PC-3 (cell line): ENCODE measurements at regions not wholly inside any gene's neighbourhood (a gene's known extent, or its start where the extent isn't known, plus 50 kb on each side); places are given as distances from the start of the nearest gene placed in this dataset.

Experiments used
- ATAC-seq: fragments of 200-7000 bp; cut with Tn5 transposase; 2 replicates; pipeline ENCODE4 v1.9.1; 2020; ENCODE audit warnings: mild to moderate bottlenecking, moderate library complexity
- BruUV-seq: library from RNA; stranded (reverse); fragments of 400-500 nt; replicated peaks from 2 replicates; lab custom pipeline; 2021; lab: Mats Ljungman, UMichigan
- CTCF ChIA-PET: fragments of 300-600 bp; sonication (Branson Sonifier 250); formaldehyde crosslinking; loops from one replicate; lab custom pipeline; 2022; ENCODE audit warnings: antibody characterized with exemption; lab: Charles Lee
- POLR2A ChIA-PET: fragments of 300-600 bp; sonication (Branson Sonifier 250); formaldehyde crosslinking; loops from one replicate; lab custom pipeline; 2022; ENCODE audit warnings: antibody characterized with exemption; ENCODE audit not compliant: unreplicated experiment; lab: Charles Lee
- DNase-seq: peaks from one replicate; pipeline ENCODE4 v3.0.0-alpha.2; 2015
- H2AFZ ChIP-seq: fragments of 300-600 bp; sonication (generic); 2 replicates; pipeline ENCODE4 v1.6.0; 2016; ENCODE audit warnings: antibody characterized with exemption, low read length
- H3F3A ChIP-seq: fragments of 300-600 bp; sonication (generic); one replicate; pipeline ENCODE4 v1.6.0; 2017; ENCODE audit warnings: antibody characterized with exemption, low read length, control low read depth, mild to moderate bottlenecking; ENCODE audit not compliant: unreplicated experiment
- H3K27ac ChIP-seq: fragments of 300-600 bp; sonication (generic); 2 replicates; pipeline ENCODE4 v1.5.1; 2016; ENCODE audit warnings: mild to moderate bottlenecking, low read length
- H3K27me3 ChIP-seq: fragments of 300-600 bp; sonication (generic); 2 replicates; pipeline ENCODE4 v1.6.1; 2016; ENCODE audit warnings: low read length, mixed read lengths
- H3K36me3 ChIP-seq: fragments of 300-600 bp; sonication (generic); 2 replicates; pipeline ENCODE4 v1.6.1; 2016; ENCODE audit warnings: low read depth, mixed run types, low read length, mixed read lengths
- H3K4me1 ChIP-seq: fragments of 300-600 bp; sonication (generic); 2 replicates; pipeline ENCODE4 v1.5.1; 2016; ENCODE audit warnings: low read length; ENCODE audit not compliant: insufficient read depth
- H3K4me2 ChIP-seq: fragments of 300-600 bp; sonication (generic); 2 replicates; pipeline ENCODE4 v1.6.0; 2016; ENCODE audit warnings: low read length
- H3K4me3 ChIP-seq: fragments of 300-600 bp; sonication (generic); 2 replicates; pipeline ENCODE4 v1.5.1; 2016; ENCODE audit warnings: mild to moderate bottlenecking, low read length, mixed read lengths
- H3K79me2 ChIP-seq: fragments of 300-600 bp; sonication (generic); 2 replicates; pipeline ENCODE4 v1.6.1; 2017; ENCODE audit warnings: low read length, mixed read lengths
- H3K9ac ChIP-seq: fragments of 300-600 bp; sonication (generic); 2 replicates; pipeline ENCODE4 v1.6.0; 2016; ENCODE audit warnings: mild to moderate bottlenecking, low read length
- H3K9me2 ChIP-seq: fragments of 300-600 bp; sonication (generic); replicated peaks from 2 replicates; pipeline ENCODE4 v1.6.1; 2016; ENCODE audit warnings: mixed run types, low read length, mixed read lengths
- H3K9me3 ChIP-seq: fragments of 300-600 bp; sonication (generic); 2 replicates; pipeline ENCODE4 v1.6.1; 2016; ENCODE audit warnings: low read length, mixed read lengths
- H4K20me1 ChIP-seq: fragments of 300-600 bp; sonication (generic); 2 replicates; pipeline ENCODE4 v1.6.1; 2016; ENCODE audit warnings: low read length, mixed read lengths
- CTCF ChIP-seq: fragments of 300-600 bp; sonication (generic); conservative IDR thresholded peaks from 2 replicates; pipeline ENCODE4 v1.5.1; 2017; ENCODE audit warnings: antibody characterized with exemption, low read depth, mild to moderate bottlenecking, low read length
- EZH2 ChIP-seq: fragments of 300-600 bp; sonication (generic); IDR thresholded peaks from one replicate; pipeline ENCODE4 v1.6.1; 2017; ENCODE audit warnings: antibody characterized with exemption, mild to moderate bottlenecking, low read length; ENCODE audit not compliant: unreplicated experiment
- EZH2phosphoT487 ChIP-seq: fragments of 300-600 bp; sonication (generic); IDR thresholded peaks from 2 replicates; pipeline ENCODE4 v1.6.1; 2018; ENCODE audit warnings: mild to moderate bottlenecking, antibody characterized with exemption, low read length, borderline replicate concordance
- intact Hi-C: fragments of 100-400 bp; cut with micrococcal nuclease; formaldehyde crosslinking; loops from 2 replicates; pipeline ENCODE4 v1.9.0; 2023

DNA sequence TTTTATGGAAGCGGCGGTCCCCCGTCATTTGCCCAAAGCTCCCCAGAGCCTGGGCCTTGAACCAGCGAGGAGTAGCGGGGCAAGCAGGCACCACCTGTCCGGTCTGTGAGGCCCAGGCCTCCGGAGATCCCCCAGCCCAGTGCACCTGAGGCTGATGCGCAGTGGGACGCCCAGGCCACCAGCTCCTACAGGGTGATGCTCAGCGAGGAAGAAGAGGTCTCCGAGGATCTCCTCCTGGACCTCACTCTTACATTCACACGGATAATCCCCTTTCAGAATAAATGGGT is 220.2 kb downstream of the NDUFA10 start:
- ChIA-PET CTCF (no interaction called here), POLR2A (no interaction called here)
- Histone ChIP-seq H3F3A (no peaks in the 10 kb centered on the region), H3K27me3 (peaks cover 68% of the 10 kb centered on the region), H3K4me2 (no peak overlapping the region), H4K20me1 (no peaks in the 10 kb centered on the region), H3K4me3 (no peak overlapping the region), H3K36me3 (no peaks in the 10 kb centered on the region), H3K4me1 (no peaks in the 10 kb centered on the region), H3K27ac (no peak overlapping the region), H3K9me2 (no peaks in the 10 kb centered on the region), H3K9me3 (no peaks in the 10 kb centered on the region), H3K79me2 (no peaks in the 10 kb centered on the region), H3K9ac (no peak overlapping the region), H2AFZ (no peak overlapping the region)
- no peak for TF ChIP-seq CTCF
- TF ChIP-seq EZH2 = no peak
- no peak for TF ChIP-seq EZH2phosphoT487
- DNase-seq = no peak
- no TSS peak for BruUV-seq
- intact Hi-C loops = no loop called here
- no peak for ATAC-seq

DNA sequence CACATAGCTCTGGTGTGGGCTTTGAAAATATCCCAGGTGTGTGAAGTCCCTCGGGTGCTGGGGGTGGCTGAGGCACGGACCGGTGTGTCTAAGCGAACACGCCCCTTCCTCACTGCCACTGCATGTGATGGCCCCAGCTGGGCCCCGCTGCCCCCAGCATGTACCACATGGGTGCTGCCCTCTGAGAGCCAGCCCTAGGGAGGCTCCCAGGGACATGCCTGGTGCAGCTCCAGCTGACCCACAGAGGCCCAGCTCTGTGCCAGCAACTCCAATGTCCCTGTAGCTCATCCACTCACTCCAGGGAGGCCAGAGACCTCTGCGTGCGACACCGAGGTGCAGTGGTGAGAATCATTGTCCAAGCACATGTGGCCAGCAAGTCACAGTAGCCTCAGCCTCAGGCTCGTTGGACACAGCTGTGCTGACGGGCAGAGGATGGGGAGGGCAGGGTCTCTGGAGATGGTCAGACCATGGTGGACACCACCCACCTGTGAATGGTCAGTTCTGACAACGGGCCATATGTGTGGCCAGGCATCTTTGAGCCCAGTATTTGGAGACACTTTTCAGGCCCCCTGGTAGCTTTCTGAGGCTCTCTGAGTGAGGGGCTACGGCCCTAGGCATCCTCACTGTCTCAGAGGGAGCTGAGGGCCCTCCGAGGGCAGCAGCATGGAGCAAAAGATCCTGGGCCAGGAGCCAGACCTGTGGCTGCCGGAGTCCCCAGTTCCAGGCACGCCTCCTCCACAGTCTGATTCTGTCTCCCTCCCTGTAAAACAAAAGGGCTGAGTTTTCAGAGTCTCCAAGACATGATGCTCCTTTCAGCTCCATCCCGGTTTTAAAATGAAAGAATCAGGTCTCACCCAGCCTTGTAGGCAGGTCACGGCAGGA is 220.7 kb downstream of the NDUFA10 start:
- DNase-seq (no peak), ATAC-seq (no peak)
- BruUV-seq = no TSS peak
- Histone ChIP-seq H3K4me3 (no peak overlapping the region), H3K79me2 (no peaks in the 10 kb centered on the region), H3K4me1 (no peaks in the 10 kb centered on the region), H4K20me1 (no peaks in the 10 kb centered on the region), H2AFZ (no peak overlapping the region), H3K27me3 (peaks cover 68% of the 10 kb centered on the region), H3K27ac (no peak overlapping the region), H3F3A (no peaks in the 10 kb centered on the region), H3K9me2 (no peaks in the 10 kb centered on the region), H3K9ac (no peak overlapping the region), H3K9me3 (no peaks in the 10 kb centered on the region), H3K36me3 (no peaks in the 10 kb centered on the region), H3K4me2 (no peak overlapping the region)
- POLR2A ChIA-PET = no interaction called here
- TF ChIP-seq CTCF (no peak), EZH2 (no peak)
- CTCF ChIA-PET = no interaction called here
- intact Hi-C loops = no loop called here

DNA sequence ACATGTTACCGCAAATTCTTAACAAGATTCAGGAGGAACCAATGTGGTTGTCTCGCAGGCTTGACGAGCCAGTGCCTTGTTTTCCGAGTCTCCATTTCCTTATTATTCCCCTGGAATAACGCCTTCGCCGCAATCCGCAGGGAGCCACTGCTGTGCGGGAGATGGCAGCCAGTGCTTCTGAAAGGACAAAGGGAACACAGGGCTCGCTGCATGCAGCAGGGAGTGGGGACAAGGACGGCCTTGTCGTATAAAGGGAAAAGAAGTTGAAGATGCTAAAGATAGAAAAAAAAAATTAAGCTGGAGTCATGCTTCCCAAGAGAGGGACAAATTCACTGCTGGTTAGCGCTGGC is 221.4 kb downstream of the NDUFA10 start:
- Histone ChIP-seq H3K36me3 (no peaks in the 10 kb centered on the region), H3K27me3 (peaks cover 67% of the 10 kb centered on the region), H3K4me3 (no peak overlapping the region), H3K4me2 (no peak overlapping the region), H2AFZ (no peak overlapping the region), H3K4me1 (no peaks in the 10 kb centered on the region), H3F3A (no peaks in the 10 kb centered on the region), H3K79me2 (no peaks in the 10 kb centered on the region), H3K9me2 (no peaks in the 10 kb centered on the region), H3K9ac (no peak overlapping the region), H4K20me1 (no peaks in the 10 kb centered on the region), H3K27ac (no peak overlapping the region), H3K9me3 (no peaks in the 10 kb centered on the region)
- BruUV-seq = no TSS peak
- no peak for ATAC-seq
- no peak for DNase-seq
- CTCF ChIA-PET = no interaction called here
- TF ChIP-seq CTCF = no peak
- TF ChIP-seq EZH2phosphoT487 = no peak
- TF ChIP-seq EZH2 = no peak
- intact Hi-C loops = no loop called here
- POLR2A ChIA-PET = no interaction called here
